PC-9 (cell line): ENCODE measurements at regions not wholly inside any gene's neighbourhood (a gene's known extent, or its start where the extent isn't known, plus 50 kb on each side); places are given as distances from the start of the nearest gene placed in this dataset.

Experiments used
- CTCF ChIP-seq: fragments of 200-600 bp; sonication (generic); conservative IDR thresholded peaks from 2 replicates; pipeline ENCODE4 v1.6.1; 2017; ENCODE audit warnings: mixed run types, antibody characterized with exemption, mild to moderate bottlenecking, moderate library complexity
- EZH2 ChIP-seq: fragments of 200-600 bp; sonication (generic); IDR thresholded peaks from 2 replicates; pipeline ENCODE4 v1.8.0; 2017; ENCODE audit warnings: antibody characterized with exemption, low read depth

GRCh38 chr3:43790476-43790875 is 99.7 kb downstream of the ABHD5 start:
- TF ChIP-seq CTCF: no peak
- no peak for TF ChIP-seq EZH2
